ENCODE measurements at regions not wholly inside any gene's neighbourhood (a gene's known extent, or its start where the extent isn't known, plus 50 kb on each side); places are given as distances from the start of the nearest gene placed in this dataset.

DNA sequence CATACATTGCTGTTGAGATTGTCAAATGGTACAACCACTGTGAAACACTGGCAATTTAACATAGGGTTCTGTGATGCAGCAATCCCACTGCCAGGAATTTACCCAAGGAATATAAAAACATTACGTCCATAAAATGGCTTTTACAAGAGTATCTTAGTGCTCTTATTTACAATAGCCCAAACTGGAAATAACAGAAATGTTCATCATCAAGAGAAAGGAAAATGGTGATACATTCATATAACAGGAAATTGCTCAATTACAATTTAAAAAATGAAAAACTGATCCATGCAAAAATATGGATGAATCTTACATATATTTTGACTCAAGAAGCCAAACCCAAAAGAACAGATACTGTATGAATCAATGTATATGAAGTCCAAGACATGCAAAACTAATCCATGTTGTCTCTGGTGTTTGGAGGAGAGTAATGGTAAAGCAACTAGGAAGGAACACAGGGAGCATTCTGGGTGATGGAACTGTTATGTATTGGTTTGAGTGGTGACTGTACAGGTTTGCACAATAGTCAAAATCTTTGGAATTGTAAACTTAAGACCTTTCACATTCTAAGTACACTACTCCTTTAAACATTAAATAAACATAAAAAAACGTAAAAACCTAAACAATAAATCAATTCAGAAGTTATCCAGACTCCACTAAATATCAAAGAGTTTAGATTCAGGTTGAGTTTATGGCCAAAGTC is 104.8 kb upstream of the WDR75 start:
- TF ChIP-seq, protein P1, sequence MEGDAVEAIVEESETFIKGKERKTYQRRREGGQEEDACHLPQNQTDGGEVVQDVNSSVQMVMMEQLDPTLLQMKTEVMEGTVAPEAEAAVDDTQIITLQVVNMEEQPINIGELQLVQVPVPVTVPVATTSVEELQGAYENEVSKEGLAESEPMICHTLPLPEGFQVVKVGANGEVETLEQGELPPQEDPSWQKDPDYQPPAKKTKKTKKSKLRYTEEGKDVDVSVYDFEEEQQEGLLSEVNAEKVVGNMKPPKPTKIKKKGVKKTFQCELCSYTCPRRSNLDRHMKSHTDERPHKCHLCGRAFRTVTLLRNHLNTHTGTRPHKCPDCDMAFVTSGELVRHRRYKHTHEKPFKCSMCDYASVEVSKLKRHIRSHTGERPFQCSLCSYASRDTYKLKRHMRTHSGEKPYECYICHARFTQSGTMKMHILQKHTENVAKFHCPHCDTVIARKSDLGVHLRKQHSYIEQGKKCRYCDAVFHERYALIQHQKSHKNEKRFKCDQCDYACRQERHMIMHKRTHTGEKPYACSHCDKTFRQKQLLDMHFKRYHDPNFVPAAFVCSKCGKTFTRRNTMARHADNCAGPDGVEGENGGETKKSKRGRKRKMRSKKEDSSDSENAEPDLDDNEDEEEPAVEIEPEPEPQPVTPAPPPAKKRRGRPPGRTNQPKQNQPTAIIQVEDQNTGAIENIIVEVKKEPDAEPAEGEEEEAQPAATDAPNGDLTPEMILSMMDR (IDR thresholded peaks at IDR 0.05; ENCODE audit: low read depth, low read length, missing input control): no peak
- TF ChIP-seq SP1 (IDR thresholded peaks at IDR 0.05): no peak
- TF ChIP-seq, protein P2, sequence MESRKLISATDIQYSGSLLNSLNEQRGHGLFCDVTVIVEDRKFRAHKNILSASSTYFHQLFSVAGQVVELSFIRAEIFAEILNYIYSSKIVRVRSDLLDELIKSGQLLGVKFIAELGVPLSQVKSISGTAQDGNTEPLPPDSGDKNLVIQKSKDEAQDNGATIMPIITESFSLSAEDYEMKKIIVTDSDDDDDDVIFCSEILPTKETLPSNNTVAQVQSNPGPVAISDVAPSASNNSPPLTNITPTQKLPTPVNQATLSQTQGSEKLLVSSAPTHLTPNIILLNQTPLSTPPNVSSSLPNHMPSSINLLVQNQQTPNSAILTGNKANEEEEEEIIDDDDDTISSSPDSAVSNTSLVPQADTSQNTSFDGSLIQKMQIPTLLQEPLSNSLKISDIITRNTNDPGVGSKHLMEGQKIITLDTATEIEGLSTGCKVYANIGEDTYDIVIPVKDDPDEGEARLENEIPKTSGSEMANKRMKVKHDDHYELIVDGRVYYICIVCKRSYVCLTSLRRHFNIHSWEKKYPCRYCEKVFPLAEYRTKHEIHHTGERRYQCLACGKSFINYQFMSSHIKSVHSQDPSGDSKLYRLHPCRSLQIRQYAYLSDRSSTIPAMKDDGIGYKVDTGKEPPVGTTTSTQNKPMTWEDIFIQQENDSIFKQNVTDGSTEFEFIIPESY (IDR thresholded peaks at IDR 0.05): no peak
- TF ChIP-seq, protein P3, sequence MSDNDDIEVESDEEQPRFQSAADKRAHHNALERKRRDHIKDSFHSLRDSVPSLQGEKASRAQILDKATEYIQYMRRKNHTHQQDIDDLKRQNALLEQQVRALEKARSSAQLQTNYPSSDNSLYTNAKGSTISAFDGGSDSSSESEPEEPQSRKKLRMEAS (IDR thresholded peaks at IDR 0.05): no peak
- TF ChIP-seq, protein P4, sequence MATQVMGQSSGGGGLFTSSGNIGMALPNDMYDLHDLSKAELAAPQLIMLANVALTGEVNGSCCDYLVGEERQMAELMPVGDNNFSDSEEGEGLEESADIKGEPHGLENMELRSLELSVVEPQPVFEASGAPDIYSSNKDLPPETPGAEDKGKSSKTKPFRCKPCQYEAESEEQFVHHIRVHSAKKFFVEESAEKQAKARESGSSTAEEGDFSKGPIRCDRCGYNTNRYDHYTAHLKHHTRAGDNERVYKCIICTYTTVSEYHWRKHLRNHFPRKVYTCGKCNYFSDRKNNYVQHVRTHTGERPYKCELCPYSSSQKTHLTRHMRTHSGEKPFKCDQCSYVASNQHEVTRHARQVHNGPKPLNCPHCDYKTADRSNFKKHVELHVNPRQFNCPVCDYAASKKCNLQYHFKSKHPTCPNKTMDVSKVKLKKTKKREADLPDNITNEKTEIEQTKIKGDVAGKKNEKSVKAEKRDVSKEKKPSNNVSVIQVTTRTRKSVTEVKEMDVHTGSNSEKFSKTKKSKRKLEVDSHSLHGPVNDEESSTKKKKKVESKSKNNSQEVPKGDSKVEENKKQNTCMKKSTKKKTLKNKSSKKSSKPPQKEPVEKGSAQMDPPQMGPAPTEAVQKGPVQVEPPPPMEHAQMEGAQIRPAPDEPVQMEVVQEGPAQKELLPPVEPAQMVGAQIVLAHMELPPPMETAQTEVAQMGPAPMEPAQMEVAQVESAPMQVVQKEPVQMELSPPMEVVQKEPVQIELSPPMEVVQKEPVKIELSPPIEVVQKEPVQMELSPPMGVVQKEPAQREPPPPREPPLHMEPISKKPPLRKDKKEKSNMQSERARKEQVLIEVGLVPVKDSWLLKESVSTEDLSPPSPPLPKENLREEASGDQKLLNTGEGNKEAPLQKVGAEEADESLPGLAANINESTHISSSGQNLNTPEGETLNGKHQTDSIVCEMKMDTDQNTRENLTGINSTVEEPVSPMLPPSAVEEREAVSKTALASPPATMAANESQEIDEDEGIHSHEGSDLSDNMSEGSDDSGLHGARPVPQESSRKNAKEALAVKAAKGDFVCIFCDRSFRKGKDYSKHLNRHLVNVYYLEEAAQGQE (IDR thresholded peaks at IDR 0.05): no peak
- no peak for TF ChIP-seq RAD21 (IDR thresholded peaks at IDR 0.05)
- TF ChIP-seq GABPA (IDR thresholded peaks at IDR 0.05 in 1 of 2, conservative IDR thresholded peaks at IDR 0.05 in 1 of 2): no peak
- TF ChIP-seq TAF1 (conservative IDR thresholded peaks at IDR 0.05): no peak
- TF ChIP-seq YY1 (IDR thresholded peaks at IDR 0.05): no peak
- no peak for TF ChIP-seq RXRA (IDR thresholded peaks at IDR 0.05)
- TF ChIP-seq NR2F2 (IDR thresholded peaks at IDR 0.05): no peak

Measured in liver (tissue), 3 donors.